HCT116 (cell line): ENCODE measurements at regions not wholly inside any gene's neighbourhood (a gene's known extent, or its start where the extent isn't known, plus 50 kb on each side); places are given as distances from the start of the nearest gene placed in this dataset.

ENCODE experiments used
- ATAC-seq: fragments of 200-7000 bp; cut with Tn5 transposase; 2 replicates; pipeline ENCODE4 v1.9.1; 2020; ENCODE audit warnings: mild to moderate bottlenecking, moderate library complexity
- BruUV-seq: library from RNA; stranded (reverse); fragments of 400-500 nt; replicated peaks from 2 replicates; lab custom pipeline; 2021; lab: Mats Ljungman, UMichigan
- CTCF ChIA-PET: fragments of 300-600 bp; sonication (Branson Sonifier 250); formaldehyde crosslinking; loops from one replicate; lab custom pipeline; 2021; ENCODE audit warnings: antibody characterized with exemption; lab: Charles Lee
- POLR2A ChIA-PET: fragments of 300-600, 350-600 bp; sonication (Branson Sonifier 250); formaldehyde crosslinking; loops from one replicate; lab custom pipeline; 2021; ENCODE audit warnings: antibody characterized with exemption; lab: Charles Lee
- RAD21 ChIA-PET, 2 experiments: fragments of 300-600 bp; sonication (Branson Sonifier 250); formaldehyde crosslinking; loops; one replicate each; lab custom pipeline; 2023; ENCODE audit warnings: low total read pairs in 2 of 2; ENCODE audit not compliant: uncharacterized antibody in 2 of 2, unreplicated experiment in 2 of 2, low non-redundant PET in 1 of 2; lab: Charles Lee
- DNase-seq: peaks from one replicate; pipeline ENCODE4 v3.0.0-alpha.2; 2010; ENCODE audit warnings: low read depth, low spot score
- H2AFZ ChIP-seq: fragments of 200-600 bp; shearing (Covaris generic), sonication (generic); 2 replicates; pipeline ENCODE4 v1.6.1; 2017; ENCODE audit warnings: low read depth, mixed run types, mixed read lengths, antibody characterized with exemption, low read length; ENCODE audit not compliant: poor library complexity, severe bottlenecking
- H3K27ac ChIP-seq: 2 replicates; pipeline ENCODE4 v1.5.1; 2012; ENCODE audit warnings: low read depth, low read length
- H3K27me3 ChIP-seq: fragments of 200-600 bp; sonication (generic); 2 replicates; pipeline ENCODE4 v1.6.1; 2016; ENCODE audit warnings: mixed run types, low read length, mixed read lengths; ENCODE audit not compliant: insufficient read depth
- H3K36me3 ChIP-seq, 2 experiments: fragments of 200-500 bp in 1 of 2; fragments of 200-600 bp in 1 of 2; sonication (Bioruptor generic) in 1 of 2; sonication (generic) in 1 of 2; 2 replicates each; pipeline versions ENCODE4 v1.5.1 to v1.6.1; 2014 to 2016; ENCODE audit warnings: low read length in 2 of 2, inconsistent platforms in 1 of 2, mixed read lengths in 1 of 2, mixed run types in 1 of 2; ENCODE audit not compliant: insufficient read depth in 2 of 2, control insufficient read depth in 1 of 2
- H3K4me1 ChIP-seq, 2 experiments: fragments of 200-600 bp in 1 of 2; sonication (generic) in 1 of 2; 2 replicates each; pipeline versions ENCODE4 v1.5.1 to v1.6.1; 2012 to 2017; ENCODE audit warnings: low read length in 2 of 2, inconsistent platforms in 1 of 2, mild to moderate bottlenecking in 1 of 2, mixed read lengths in 1 of 2, mixed run types in 1 of 2, moderate library complexity in 1 of 2; ENCODE audit not compliant: insufficient read depth in 2 of 2, control insufficient read depth in 1 of 2
- H3K4me2 ChIP-seq: fragments of 200-600 bp; sonication (generic); 2 replicates; pipeline ENCODE4 v1.6.1; 2017; ENCODE audit warnings: mixed run types, low read length, mixed read lengths
- H3K4me3 ChIP-seq, 2 experiments: fragments of 200-600 bp in 1 of 2; sonication (generic) in 1 of 2; replicated peaks in 1 of 2; 2 replicates each; pipeline ENCODE4 v1.5.1; 2011 to 2016; ENCODE audit warnings: low read length in 2 of 2, control low read depth in 1 of 2, low read depth in 1 of 2, mild to moderate bottlenecking in 1 of 2, mixed read lengths in 1 of 2, mixed run types in 1 of 2
- H3K79me2 ChIP-seq: fragments of 200-600 bp; sonication (generic); 2 replicates; pipeline ENCODE4 v1.6.1; 2017; ENCODE audit warnings: mild to moderate bottlenecking, mixed run types, low read length, moderate library complexity, mixed read lengths; ENCODE audit not compliant: insufficient read depth
- H3K9ac ChIP-seq: fragments of 200-600 bp; sonication (generic); 2 replicates; pipeline ENCODE4 v1.6.1; 2016; ENCODE audit warnings: low read length, mixed read lengths
- H3K9me2 ChIP-seq: fragments of 200-600 bp; sonication (generic), shearing (Covaris generic); 2 replicates; pipeline ENCODE4 v1.6.1; 2017; ENCODE audit warnings: mixed run types, mild to moderate bottlenecking, moderate library complexity; ENCODE audit not compliant: insufficient read depth
- H3K9me3 ChIP-seq, 2 experiments: fragments of 200-500 bp in 1 of 2; fragments of 200-600 bp in 1 of 2; sonication (Bioruptor generic) in 1 of 2; sonication (generic) in 1 of 2; 2 replicates each; pipeline ENCODE4 v1.6.1; 2014 to 2017; ENCODE audit warnings: low read length in 2 of 2, mixed read lengths in 2 of 2, inconsistent platforms in 1 of 2, low read depth in 1 of 2, mild to moderate bottlenecking in 1 of 2, mixed run types in 1 of 2, moderate library complexity in 1 of 2; ENCODE audit not compliant: control insufficient read depth in 1 of 2, insufficient read depth in 1 of 2
- H4K20me1 ChIP-seq: fragments of 200-600 bp; sonication (generic), shearing (Covaris generic); 2 replicates; pipeline ENCODE4 v1.6.1; 2017; ENCODE audit warnings: mixed run types, mild to moderate bottlenecking, moderate library complexity; ENCODE audit not compliant: insufficient read depth
- ELF1 ChIP-seq: IDR thresholded peaks from 2 replicates; pipeline ENCODE4 v1.6.1; 2012; ENCODE audit warnings: low read depth, borderline replicate concordance
- EZH2phosphoT487 ChIP-seq: fragments of 200-600 bp; IDR thresholded peaks from 2 replicates; pipeline ENCODE4 v1.6.1; 2018; ENCODE audit warnings: antibody characterized with exemption, borderline replicate concordance
- FOSL1 ChIP-seq: IDR thresholded peaks from 2 replicates; pipeline ENCODE4 v1.6.1; 2012; ENCODE audit warnings: low read depth
- SP1 ChIP-seq: IDR thresholded peaks from 2 replicates; pipeline ENCODE4 v1.6.1; 2012; ENCODE audit warnings: low read depth
- YY1 ChIP-seq: IDR thresholded peaks from 2 replicates; pipeline ENCODE4 v1.6.1; 2011; ENCODE audit warnings: low read length, low read depth, moderate library complexity, mild to moderate bottlenecking; ENCODE audit not compliant: insufficient replicate concordance; ENCODE audit errors: extremely low read depth
- ZNF274 ChIP-seq: fragments of 200-500 bp; sonication (Bioruptor generic); IDR thresholded peaks from 2 replicates; pipeline ENCODE4 v1.6.1; 2014; ENCODE audit warnings: mild to moderate bottlenecking, low read depth, low read length, inconsistent platforms
- intact Hi-C: fragments of 100-400 bp; cut with micrococcal nuclease; formaldehyde crosslinking; loops from 2 replicates; pipeline ENCODE4 v1.10.0; 2022
- TF ChIP-seq, protein P1 (sequence below): IDR thresholded peaks from 2 replicates; pipeline ENCODE4 v1.6.1; 2011; ENCODE audit warnings: mild to moderate bottlenecking, low read length, moderate library complexity; ENCODE audit not compliant: insufficient replicate concordance; ENCODE audit errors: extremely low read depth

DNA sequence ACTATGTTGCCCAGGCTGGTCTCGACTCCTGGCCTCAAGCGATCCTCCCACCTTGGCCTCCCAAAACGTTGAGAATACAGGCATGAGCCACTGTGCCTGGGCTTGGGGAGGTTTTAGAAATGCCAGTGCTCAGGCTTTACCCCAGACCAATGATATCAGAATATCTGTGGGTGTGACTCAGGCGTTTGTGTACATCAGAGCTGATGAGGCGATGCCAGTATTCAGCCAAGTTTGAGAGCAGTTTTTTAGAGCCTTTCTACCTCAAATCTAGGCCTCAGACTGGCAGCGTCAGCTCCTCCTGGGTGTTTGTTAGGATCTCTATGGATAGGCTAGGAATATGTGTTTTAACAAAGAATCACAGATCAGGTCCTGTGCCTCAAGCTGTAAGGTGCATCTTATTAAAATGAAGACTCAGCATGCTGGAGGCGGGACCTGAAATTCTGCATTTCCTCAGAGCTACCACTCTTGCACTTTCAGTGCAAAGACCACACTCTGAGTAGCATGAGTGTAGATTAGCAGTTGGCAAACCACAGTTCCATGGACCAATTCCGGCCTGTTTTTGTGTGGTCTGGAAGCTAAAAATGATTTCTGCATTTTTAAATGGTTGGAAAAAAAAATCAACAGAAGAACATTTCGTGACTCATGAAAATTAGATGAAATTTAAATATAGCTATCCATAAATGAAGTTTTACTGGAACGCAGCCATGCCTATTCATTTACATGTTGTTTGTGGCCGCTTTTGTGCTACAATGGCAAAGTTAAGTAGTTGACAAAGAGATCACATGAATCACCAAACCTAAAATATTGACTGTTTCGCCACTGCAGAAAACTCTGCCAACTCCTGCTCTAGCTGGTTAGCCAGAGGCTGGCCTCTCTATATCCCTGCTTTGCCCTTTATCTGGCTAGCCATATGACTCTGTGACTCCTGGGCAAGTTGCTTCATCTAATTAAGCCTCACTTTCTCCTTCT lies 92.2 kb downstream of the KLF4 start:
- ChIA-PET POLR2A (no interaction called here), CTCF (interaction anchor here (0.6 to 1.0 kb wide), 3 partner anchors 28 to 1365 kb away, joined by 3 read pairs; no protein-coding TSS in a partner anchor), RAD21 (no interaction called here)
- no peak overlapping the region for H2AFZ ChIP-seq
- no peaks in the 10 kb centered on the region for H3K27me3 ChIP-seq
- DNase-seq (no peak), ATAC-seq (no peak)
- no peaks in the 10 kb centered on the region for H3K9me3 ChIP-seq
- no peak overlapping the region for H3K27ac ChIP-seq
- no peaks in the 10 kb centered on the region for H3K79me2 ChIP-seq
- no peaks in the 10 kb centered on the region for H4K20me1 ChIP-seq
- H3K9me2 ChIP-seq: no peaks in the 10 kb centered on the region
- no peak overlapping the region for H3K4me2 ChIP-seq
- no peak overlapping the region for H3K4me3 ChIP-seq
- no peak overlapping the region for H3K9ac ChIP-seq
- BruUV-seq: no TSS peak
- intact Hi-C loops: no loop called here
- no peaks in the 10 kb centered on the region for H3K4me1 ChIP-seq
- TF ChIP-seq SP1 (no peak), FOSL1 (no peak), ELF1 (no peak), EZH2phosphoT487 (no peak), YY1 (no peak), ZNF274 (no peak)
- TF ChIP-seq, protein P1, sequence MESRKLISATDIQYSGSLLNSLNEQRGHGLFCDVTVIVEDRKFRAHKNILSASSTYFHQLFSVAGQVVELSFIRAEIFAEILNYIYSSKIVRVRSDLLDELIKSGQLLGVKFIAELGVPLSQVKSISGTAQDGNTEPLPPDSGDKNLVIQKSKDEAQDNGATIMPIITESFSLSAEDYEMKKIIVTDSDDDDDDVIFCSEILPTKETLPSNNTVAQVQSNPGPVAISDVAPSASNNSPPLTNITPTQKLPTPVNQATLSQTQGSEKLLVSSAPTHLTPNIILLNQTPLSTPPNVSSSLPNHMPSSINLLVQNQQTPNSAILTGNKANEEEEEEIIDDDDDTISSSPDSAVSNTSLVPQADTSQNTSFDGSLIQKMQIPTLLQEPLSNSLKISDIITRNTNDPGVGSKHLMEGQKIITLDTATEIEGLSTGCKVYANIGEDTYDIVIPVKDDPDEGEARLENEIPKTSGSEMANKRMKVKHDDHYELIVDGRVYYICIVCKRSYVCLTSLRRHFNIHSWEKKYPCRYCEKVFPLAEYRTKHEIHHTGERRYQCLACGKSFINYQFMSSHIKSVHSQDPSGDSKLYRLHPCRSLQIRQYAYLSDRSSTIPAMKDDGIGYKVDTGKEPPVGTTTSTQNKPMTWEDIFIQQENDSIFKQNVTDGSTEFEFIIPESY: no peak
- H3K36me3 ChIP-seq: no peaks in the 10 kb centered on the region
